ENCODE measurements at regions not wholly inside any gene's neighbourhood (a gene's known extent, or its start where the extent isn't known, plus 50 kb on each side); places are given as distances from the start of the nearest gene placed in this dataset.

- no peak for TF ChIP-seq CTCF (IDR thresholded peaks at IDR 0.05; ENCODE audit: insufficient read depth, low read length)
- TF ChIP-seq POLR2AphosphoS5 (IDR thresholded peaks at IDR 0.05; ENCODE audit: low read depth) = no peak
- no peak for TF ChIP-seq GABPA (IDR thresholded peaks at IDR 0.05; ENCODE audit: low read depth)
Measured at GRCh38 chr21:35703704-35704103, 356.6 kb downstream of the SETD4 start.

All from HL-60 (cell line).